ENCODE measurements at regions not wholly inside any gene's neighbourhood (a gene's known extent, or its start where the extent isn't known, plus 50 kb on each side); places are given as distances from the start of the nearest gene placed in this dataset.

DNA sequence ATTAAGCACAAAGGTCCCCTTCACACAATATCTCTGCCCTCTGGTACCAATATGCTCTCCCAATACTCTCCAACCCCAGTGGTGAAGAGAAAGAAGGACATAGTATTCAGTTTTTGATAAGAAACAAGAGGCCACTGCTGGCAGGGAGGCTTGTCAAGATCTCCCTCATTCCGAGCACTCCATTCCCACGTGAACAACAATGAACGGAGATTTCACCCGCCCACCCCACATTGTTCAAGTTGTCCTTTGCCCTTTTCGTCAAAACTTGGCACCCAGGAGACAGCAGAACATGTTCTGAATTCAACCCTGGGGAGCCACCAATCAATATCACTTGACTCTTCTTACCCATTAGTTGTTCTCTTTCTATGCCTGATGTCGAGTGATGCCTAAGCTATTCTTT, 54.2 kb upstream of the SLC25A4 start:
- Mint-ChIP-seq H3K4me3 (ENCODE audit: unreplicated experiment) (no peak overlapping the region), H3K27me3 (ENCODE audit: unreplicated experiment) (peaks cover 37% of the 10 kb centered on the region), H3K4me1 (ENCODE audit: unreplicated experiment) (no peaks in the 10 kb centered on the region), H3K27ac (ENCODE audit: unreplicated experiment) (no peak overlapping the region), H3K9me3 (ENCODE audit: unreplicated experiment) (no peaks in the 10 kb centered on the region), H3K36me3 (ENCODE audit: unreplicated experiment) (no peaks in the 10 kb centered on the region)
- no peak for TF ChIP-seq CTCF (IDR thresholded peaks at IDR 0.05)
- DNase-seq (ENCODE audit: extremely low spot score, unreplicated experiment), result no peak

DNA sequence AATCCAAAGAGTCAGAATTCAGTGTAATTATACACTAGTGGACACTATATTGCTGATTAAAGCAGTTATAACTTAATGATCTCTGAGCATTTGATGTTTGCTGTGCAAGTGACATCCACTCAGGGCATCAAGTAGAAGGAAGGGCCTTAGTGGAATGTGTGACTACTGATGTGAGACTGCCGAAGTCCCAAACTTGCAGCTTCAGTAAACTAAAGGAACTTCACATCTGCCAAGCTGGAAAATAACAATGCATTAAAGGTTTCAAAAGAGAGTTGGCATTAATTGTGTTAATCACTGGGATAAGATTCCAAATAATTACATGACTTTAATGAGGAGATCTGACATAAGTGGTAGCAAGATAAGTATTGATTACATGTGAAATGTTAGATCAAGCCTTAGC, 52.5 kb upstream of the SLC25A4 start:
- H3K36me3 Mint-ChIP-seq (ENCODE audit: unreplicated experiment), result no peaks in the 10 kb centered on the region
- H3K27me3 Mint-ChIP-seq (ENCODE audit: unreplicated experiment), result peaks cover 36% of the 10 kb centered on the region
- no peaks in the 10 kb centered on the region for H3K9me3 Mint-ChIP-seq (ENCODE audit: unreplicated experiment)
- no peaks in the 10 kb centered on the region for H3K4me1 Mint-ChIP-seq (ENCODE audit: unreplicated experiment)
- H3K27ac Mint-ChIP-seq (ENCODE audit: unreplicated experiment), result no peak overlapping the region
- H3K4me3 Mint-ChIP-seq (ENCODE audit: unreplicated experiment), result no peak overlapping the region
- no peak for TF ChIP-seq CTCF (IDR thresholded peaks at IDR 0.05)
- no peak for DNase-seq (ENCODE audit: extremely low spot score, unreplicated experiment)

GRCh38 chr4:185092535-185093197, 50.4 kb upstream of the SLC25A4 start:
- H3K4me1 Mint-ChIP-seq (ENCODE audit: unreplicated experiment), result no peaks in the 10 kb centered on the region
- no peak overlapping the region for H3K4me3 Mint-ChIP-seq (ENCODE audit: unreplicated experiment)
- TF ChIP-seq CTCF (IDR thresholded peaks at IDR 0.05), result no peak
- H3K27ac Mint-ChIP-seq (ENCODE audit: unreplicated experiment), result no peak overlapping the region
- H3K27me3 Mint-ChIP-seq (ENCODE audit: unreplicated experiment), result peaks cover 36% of the 10 kb centered on the region
- no peak for DNase-seq (ENCODE audit: extremely low spot score, unreplicated experiment)
- H3K9me3 Mint-ChIP-seq (ENCODE audit: unreplicated experiment), result no peaks in the 10 kb centered on the region
- no peaks in the 10 kb centered on the region for H3K36me3 Mint-ChIP-seq (ENCODE audit: unreplicated experiment)

Measured in osteocyte (in vitro differentiated cells).